ENCODE measurements at regions not wholly inside any gene's neighbourhood (a gene's known extent, or its start where the extent isn't known, plus 50 kb on each side); places are given as distances from the start of the nearest gene placed in this dataset.
"Not testable (repeated sequence)": the region's sequence is repeated elsewhere in the genome, so short reads cannot be mapped to it uniquely, and the experiment has no call there.

- no peak for DNase-seq
Measured at GRCh38 chr1:234858722-234859121, 248.7 kb upstream of the IRF2BP2 start.

GRCh38 chr1:234856845-234857245, 246.9 kb upstream of the IRF2BP2 start:
- DNase-seq, result no peak

GRCh38 chr1:234855851-234856250, 245.9 kb upstream of the IRF2BP2 start:
- no peak for DNase-seq

GRCh38 chr1:234854645-234855039, 244.7 kb upstream of the IRF2BP2 start:
- no peak for DNase-seq

- no peak for DNase-seq
Measured at GRCh38 chr1:234853906-234854644, 244.1 kb upstream of the IRF2BP2 start.

- no peak for DNase-seq
Measured at GRCh38 chr1:234852659-234853058, 242.7 kb upstream of the IRF2BP2 start.

GRCh38 chr1:234851450-234852438, 241.8 kb upstream of the IRF2BP2 start:
- peak in 1 of 2 experiments; percentile 18 for DNase-seq

GRCh38 chr1:234849832-234850231, 239.9 kb upstream of the IRF2BP2 start:
- DNase-seq, result no peak

- no peak for DNase-seq
Measured at GRCh38 chr1:234848972-234849649, 239.1 kb upstream of the IRF2BP2 start.

- not testable (repeated sequence) for DNase-seq
Measured at GRCh38 chr1:234846813-234847212, 236.8 kb upstream of the IRF2BP2 start.

- DNase-seq, result no peak
Measured at GRCh38 chr1:234845836-234846235, 235.9 kb upstream of the IRF2BP2 start.

- DNase-seq, result no peak
Measured at GRCh38 chr1:234845097-234845660, 235.2 kb upstream of the IRF2BP2 start.

- DNase-seq, result no peak
Measured at GRCh38 chr1:234844479-234845031, 234.6 kb upstream of the IRF2BP2 start.

GRCh38 chr1:234843946-234844345, 234.0 kb upstream of the IRF2BP2 start:
- DNase-seq, result no peak

GRCh38 chr1:234842726-234843641, 233.0 kb upstream of the IRF2BP2 start:
- peak in 1 of 2 experiments; percentile 15 for DNase-seq

GRCh38 chr1:234841710-234842231, 231.8 kb upstream of the IRF2BP2 start:
- no peak for DNase-seq

GRCh38 chr1:234841281-234841680, 231.3 kb upstream of the IRF2BP2 start:
- peak in 1 of 2 experiments; percentile 24 for DNase-seq

- DNase-seq, result no peak
Measured at GRCh38 chr1:234840843-234841242, 230.9 kb upstream of the IRF2BP2 start.

- DNase-seq, result no peak
Measured at GRCh38 chr1:234840253-234840652, 230.3 kb upstream of the IRF2BP2 start.

GRCh38 chr1:234839663-234840062, 229.7 kb upstream of the IRF2BP2 start:
- no peak for DNase-seq

- no peak for DNase-seq
Measured at GRCh38 chr1:234838820-234839219, 228.8 kb upstream of the IRF2BP2 start.
